ENCODE measurements at regions not wholly inside any gene's neighbourhood (a gene's known extent, or its start where the extent isn't known, plus 50 kb on each side); places are given as distances from the start of the nearest gene placed in this dataset.

DNA sequence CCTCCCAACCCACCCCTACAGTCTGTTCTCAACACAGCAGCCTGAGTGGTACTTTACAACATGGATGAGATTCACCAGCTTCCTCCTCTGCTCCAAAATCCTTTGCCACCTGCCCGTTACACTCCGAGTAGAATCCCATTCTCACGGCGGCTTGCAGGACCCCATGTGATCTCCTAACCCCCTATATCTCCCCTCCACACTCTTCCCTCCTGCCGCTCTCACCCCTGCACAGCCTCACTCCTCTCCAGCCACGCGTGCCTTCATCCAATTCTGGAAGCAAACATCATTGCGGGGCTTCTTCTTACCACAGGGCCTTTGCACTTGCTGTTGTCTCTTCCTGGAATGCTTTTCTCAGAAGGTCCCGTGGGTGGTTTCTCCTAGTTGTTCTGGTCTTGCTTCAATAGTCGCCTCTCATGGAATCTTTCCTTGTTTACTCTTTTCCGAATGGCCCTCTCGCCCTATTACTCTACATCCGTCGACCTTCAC lies 472.3 kb downstream of the CDH26 start:
- TF ChIP-seq POLR2AphosphoS5 (IDR thresholded peaks at IDR 0.05; ENCODE audit: low read depth) (no peak), GABPA (IDR thresholded peaks at IDR 0.05; ENCODE audit: low read depth) (no peak), SPI1 (IDR thresholded peaks at IDR 0.05; ENCODE audit: borderline replicate concordance, low read depth) (no peak)
- TF ChIP-seq, protein P1, sequence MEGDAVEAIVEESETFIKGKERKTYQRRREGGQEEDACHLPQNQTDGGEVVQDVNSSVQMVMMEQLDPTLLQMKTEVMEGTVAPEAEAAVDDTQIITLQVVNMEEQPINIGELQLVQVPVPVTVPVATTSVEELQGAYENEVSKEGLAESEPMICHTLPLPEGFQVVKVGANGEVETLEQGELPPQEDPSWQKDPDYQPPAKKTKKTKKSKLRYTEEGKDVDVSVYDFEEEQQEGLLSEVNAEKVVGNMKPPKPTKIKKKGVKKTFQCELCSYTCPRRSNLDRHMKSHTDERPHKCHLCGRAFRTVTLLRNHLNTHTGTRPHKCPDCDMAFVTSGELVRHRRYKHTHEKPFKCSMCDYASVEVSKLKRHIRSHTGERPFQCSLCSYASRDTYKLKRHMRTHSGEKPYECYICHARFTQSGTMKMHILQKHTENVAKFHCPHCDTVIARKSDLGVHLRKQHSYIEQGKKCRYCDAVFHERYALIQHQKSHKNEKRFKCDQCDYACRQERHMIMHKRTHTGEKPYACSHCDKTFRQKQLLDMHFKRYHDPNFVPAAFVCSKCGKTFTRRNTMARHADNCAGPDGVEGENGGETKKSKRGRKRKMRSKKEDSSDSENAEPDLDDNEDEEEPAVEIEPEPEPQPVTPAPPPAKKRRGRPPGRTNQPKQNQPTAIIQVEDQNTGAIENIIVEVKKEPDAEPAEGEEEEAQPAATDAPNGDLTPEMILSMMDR (IDR thresholded peaks at IDR 0.05; ENCODE audit: insufficient read depth, low read length), result no peak
- TF ChIP-seq, protein P2, sequence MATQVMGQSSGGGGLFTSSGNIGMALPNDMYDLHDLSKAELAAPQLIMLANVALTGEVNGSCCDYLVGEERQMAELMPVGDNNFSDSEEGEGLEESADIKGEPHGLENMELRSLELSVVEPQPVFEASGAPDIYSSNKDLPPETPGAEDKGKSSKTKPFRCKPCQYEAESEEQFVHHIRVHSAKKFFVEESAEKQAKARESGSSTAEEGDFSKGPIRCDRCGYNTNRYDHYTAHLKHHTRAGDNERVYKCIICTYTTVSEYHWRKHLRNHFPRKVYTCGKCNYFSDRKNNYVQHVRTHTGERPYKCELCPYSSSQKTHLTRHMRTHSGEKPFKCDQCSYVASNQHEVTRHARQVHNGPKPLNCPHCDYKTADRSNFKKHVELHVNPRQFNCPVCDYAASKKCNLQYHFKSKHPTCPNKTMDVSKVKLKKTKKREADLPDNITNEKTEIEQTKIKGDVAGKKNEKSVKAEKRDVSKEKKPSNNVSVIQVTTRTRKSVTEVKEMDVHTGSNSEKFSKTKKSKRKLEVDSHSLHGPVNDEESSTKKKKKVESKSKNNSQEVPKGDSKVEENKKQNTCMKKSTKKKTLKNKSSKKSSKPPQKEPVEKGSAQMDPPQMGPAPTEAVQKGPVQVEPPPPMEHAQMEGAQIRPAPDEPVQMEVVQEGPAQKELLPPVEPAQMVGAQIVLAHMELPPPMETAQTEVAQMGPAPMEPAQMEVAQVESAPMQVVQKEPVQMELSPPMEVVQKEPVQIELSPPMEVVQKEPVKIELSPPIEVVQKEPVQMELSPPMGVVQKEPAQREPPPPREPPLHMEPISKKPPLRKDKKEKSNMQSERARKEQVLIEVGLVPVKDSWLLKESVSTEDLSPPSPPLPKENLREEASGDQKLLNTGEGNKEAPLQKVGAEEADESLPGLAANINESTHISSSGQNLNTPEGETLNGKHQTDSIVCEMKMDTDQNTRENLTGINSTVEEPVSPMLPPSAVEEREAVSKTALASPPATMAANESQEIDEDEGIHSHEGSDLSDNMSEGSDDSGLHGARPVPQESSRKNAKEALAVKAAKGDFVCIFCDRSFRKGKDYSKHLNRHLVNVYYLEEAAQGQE (IDR thresholded peaks at IDR 0.05; ENCODE audit: insufficient replicate concordance, low read depth), result no peak

Data from HL-60 (cell line).